HCT116 (cell line): ENCODE measurements at regions not wholly inside any gene's neighbourhood (a gene's known extent, or its start where the extent isn't known, plus 50 kb on each side); places are given as distances from the start of the nearest gene placed in this dataset.

Experiments used
- ATF3 ChIP-seq: IDR thresholded peaks from 2 replicates; pipeline ENCODE4 v1.6.1; 2012
- CBX3 ChIP-seq: IDR thresholded peaks from 2 replicates; pipeline ENCODE4 v1.6.1; 2012; ENCODE audit warnings: low read depth
- EZH2 ChIP-seq: fragments of 200-600 bp; sonication (generic); IDR thresholded peaks from 2 replicates; pipeline ENCODE4 v1.6.1; 2017; ENCODE audit warnings: antibody characterized with exemption, mixed run types
- EZH2phosphoT487 ChIP-seq: fragments of 200-600 bp; IDR thresholded peaks from 2 replicates; pipeline ENCODE4 v1.6.1; 2018; ENCODE audit warnings: antibody characterized with exemption, borderline replicate concordance
- RAD21 ChIP-seq: IDR thresholded peaks from 2 replicates; pipeline ENCODE4 v1.6.1; 2012; ENCODE audit warnings: low read depth, mild to moderate bottlenecking
- TCF7L2 ChIP-seq: IDR thresholded peaks from 2 replicates; pipeline ENCODE4 v1.7.0; 2011; ENCODE audit warnings: borderline replicate concordance, inconsistent platforms; ENCODE audit not compliant: insufficient read depth, insufficient read length; ENCODE audit errors: extremely low read depth
- TF ChIP-seq, protein P1 (sequence below): IDR thresholded peaks from 2 replicates; pipeline ENCODE4 v1.6.1; 2012
- TF ChIP-seq, protein P2 (sequence below), 3 experiments: fragments of 200-600 bp in 1 of 3; sonication (generic) in 1 of 3; IDR thresholded peaks in 2 of 3; conservative IDR thresholded peaks in 1 of 3; 2 replicates each; pipeline ENCODE4 v1.5.1; 2012 to 2017; ENCODE audit warnings: low read depth in 2 of 3, low read length in 2 of 3, antibody characterized with exemption in 1 of 3, borderline replicate concordance in 1 of 3, control low read depth in 1 of 3, mild to moderate bottlenecking in 1 of 3, mixed read lengths in 1 of 3, mixed run types in 1 of 3, moderate library complexity in 1 of 3; ENCODE audit not compliant: insufficient read depth in 1 of 3

GRCh38 chr6:109221543-109222195 is 126.4 kb downstream of the CEP57L1 start:
- TF ChIP-seq, protein P1, sequence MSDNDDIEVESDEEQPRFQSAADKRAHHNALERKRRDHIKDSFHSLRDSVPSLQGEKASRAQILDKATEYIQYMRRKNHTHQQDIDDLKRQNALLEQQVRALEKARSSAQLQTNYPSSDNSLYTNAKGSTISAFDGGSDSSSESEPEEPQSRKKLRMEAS, result no peak
- TF ChIP-seq RAD21 (no peak), ATF3 (no peak), EZH2 (no peak), EZH2phosphoT487 (no peak), TCF7L2 (no peak), CBX3 (no peak)
- TF ChIP-seq, protein P2, sequence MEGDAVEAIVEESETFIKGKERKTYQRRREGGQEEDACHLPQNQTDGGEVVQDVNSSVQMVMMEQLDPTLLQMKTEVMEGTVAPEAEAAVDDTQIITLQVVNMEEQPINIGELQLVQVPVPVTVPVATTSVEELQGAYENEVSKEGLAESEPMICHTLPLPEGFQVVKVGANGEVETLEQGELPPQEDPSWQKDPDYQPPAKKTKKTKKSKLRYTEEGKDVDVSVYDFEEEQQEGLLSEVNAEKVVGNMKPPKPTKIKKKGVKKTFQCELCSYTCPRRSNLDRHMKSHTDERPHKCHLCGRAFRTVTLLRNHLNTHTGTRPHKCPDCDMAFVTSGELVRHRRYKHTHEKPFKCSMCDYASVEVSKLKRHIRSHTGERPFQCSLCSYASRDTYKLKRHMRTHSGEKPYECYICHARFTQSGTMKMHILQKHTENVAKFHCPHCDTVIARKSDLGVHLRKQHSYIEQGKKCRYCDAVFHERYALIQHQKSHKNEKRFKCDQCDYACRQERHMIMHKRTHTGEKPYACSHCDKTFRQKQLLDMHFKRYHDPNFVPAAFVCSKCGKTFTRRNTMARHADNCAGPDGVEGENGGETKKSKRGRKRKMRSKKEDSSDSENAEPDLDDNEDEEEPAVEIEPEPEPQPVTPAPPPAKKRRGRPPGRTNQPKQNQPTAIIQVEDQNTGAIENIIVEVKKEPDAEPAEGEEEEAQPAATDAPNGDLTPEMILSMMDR (IDR thresholded peaks at IDR 0.05 in 2 of 3, conservative IDR thresholded peaks at IDR 0.05 in 1 of 3; ENCODE audit: borderline replicate concordance in 1 of 3, insufficient read depth in 1 of 3, low read depth in 2 of 3, low read length in 2 of 3), result no peak
